ENCODE measurements at regions not wholly inside any gene's neighbourhood (a gene's known extent, or its start where the extent isn't known, plus 50 kb on each side); places are given as distances from the start of the nearest gene placed in this dataset.

DNA sequence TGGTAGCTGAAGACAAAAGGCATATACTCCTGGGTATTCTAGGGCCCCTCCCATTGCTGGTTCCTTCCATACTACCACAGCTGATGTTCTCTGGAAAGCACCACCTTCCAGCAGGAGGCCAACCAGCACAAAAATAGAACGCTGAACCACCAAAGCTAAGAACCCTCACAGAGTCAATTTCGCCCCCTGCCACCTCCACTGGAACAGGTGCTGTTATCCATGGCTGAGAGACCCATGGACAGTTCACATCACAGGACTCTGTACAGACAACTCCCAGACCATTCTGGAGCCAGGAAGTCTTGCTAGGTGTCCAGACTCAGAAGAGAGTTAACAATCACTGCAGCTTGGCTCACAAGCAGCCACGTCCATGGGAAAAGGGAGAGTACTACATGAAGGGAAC is 1851.5 kb upstream of the NUDT12 start:
- Histone ChIP-seq H2AFZ (ENCODE audit: control insufficient read depth, low read length) (no peak overlapping the region), H3K79me2 (ENCODE audit: control insufficient read depth, insufficient read depth, low read length) (no peaks in the 10 kb centered on the region), H3K4me2 (ENCODE audit: control insufficient read depth, extremely low read depth, insufficient read depth, low read depth, low read length) (no peak overlapping the region), H3K4me1 (ENCODE audit: control insufficient read depth, extremely low read depth, insufficient read depth, low read length) (no peaks in the 10 kb centered on the region), H3K4me3 (ENCODE audit: control insufficient read depth in 2 of 3, extremely low read depth in 1 of 3, insufficient read depth in 2 of 3, low read depth in 1 of 3, low read length in 3 of 3) (no peak overlapping the region), H3K9me1 (ENCODE audit: control insufficient read depth, extremely low read depth, insufficient read depth, low read length) (no peaks in the 10 kb centered on the region), H3K27me3 (ENCODE audit: control insufficient read depth, extremely low read depth, insufficient read depth, low read length) (no peaks in the 10 kb centered on the region), H3K27ac (ENCODE audit: control insufficient read depth, insufficient read depth, low read length) (no peak overlapping the region), H4K20me1 (ENCODE audit: control insufficient read depth, extremely low read depth, insufficient read depth, low read length) (no peaks in the 10 kb centered on the region), H3K9ac (ENCODE audit: control insufficient read depth, extremely low read depth, insufficient read depth, low read length) (no peak overlapping the region), H3K36me3 (ENCODE audit: control insufficient read depth in 2 of 2, extremely low read depth in 1 of 2, insufficient read depth in 2 of 2, low read length in 2 of 2) (no peaks in the 10 kb centered on the region), H3K9me3 (ENCODE audit: control insufficient read depth, low read depth, low read length) (no peaks in the 10 kb centered on the region)
- dilution Hi-C loops (cut with MboI; ENCODE audit: extremely low pct_ligation_motif_present, low sequenced_read_pairs) = no loop called here
- no peak for TF ChIP-seq EZH2 (IDR thresholded peaks at IDR 0.05; ENCODE audit: low read length)
- TF ChIP-seq, protein P1, sequence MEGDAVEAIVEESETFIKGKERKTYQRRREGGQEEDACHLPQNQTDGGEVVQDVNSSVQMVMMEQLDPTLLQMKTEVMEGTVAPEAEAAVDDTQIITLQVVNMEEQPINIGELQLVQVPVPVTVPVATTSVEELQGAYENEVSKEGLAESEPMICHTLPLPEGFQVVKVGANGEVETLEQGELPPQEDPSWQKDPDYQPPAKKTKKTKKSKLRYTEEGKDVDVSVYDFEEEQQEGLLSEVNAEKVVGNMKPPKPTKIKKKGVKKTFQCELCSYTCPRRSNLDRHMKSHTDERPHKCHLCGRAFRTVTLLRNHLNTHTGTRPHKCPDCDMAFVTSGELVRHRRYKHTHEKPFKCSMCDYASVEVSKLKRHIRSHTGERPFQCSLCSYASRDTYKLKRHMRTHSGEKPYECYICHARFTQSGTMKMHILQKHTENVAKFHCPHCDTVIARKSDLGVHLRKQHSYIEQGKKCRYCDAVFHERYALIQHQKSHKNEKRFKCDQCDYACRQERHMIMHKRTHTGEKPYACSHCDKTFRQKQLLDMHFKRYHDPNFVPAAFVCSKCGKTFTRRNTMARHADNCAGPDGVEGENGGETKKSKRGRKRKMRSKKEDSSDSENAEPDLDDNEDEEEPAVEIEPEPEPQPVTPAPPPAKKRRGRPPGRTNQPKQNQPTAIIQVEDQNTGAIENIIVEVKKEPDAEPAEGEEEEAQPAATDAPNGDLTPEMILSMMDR (optimal IDR thresholded peaks at IDR 0.05 in 1 of 3, IDR thresholded peaks at IDR 0.05 in 1 of 3, conservative IDR thresholded peaks at IDR 0.05 in 1 of 3; ENCODE audit: extremely low read depth in 1 of 3, insufficient read depth in 2 of 3, low read length in 3 of 3) = no peak
- no peak for DNase-seq (ENCODE audit: low read depth, low spot score)
- no peak for FAIRE-seq

DNA sequence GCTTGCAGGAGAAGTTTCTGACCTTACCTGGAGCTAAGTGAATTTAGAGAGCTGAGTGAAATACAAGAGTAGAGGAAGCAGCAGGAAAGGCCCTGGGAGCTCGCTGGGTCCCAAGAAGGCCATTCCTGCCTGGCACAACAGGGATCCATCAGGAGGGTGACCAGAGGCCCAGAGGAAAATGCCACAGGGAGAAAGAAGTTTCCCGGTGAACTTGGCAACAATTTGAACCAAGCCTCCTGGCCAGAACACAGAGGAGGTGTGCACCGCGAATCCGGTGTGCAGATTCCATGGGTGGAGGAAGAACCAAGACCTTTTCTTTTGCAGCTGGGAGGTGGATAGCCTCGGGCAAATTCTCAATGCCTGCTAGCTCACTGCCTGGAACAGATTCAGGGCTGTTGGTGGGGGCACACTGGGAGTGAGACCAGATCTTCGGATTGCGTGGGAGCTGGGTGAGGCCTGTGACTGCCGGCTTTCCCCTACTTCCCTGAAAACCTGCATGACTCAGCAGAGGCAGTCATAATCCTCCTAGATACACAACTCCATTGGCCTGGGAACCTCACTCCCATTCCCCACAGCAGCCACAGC is 1850.9 kb upstream of the NUDT12 start:
- no peaks in the 10 kb centered on the region for H3K9me3 ChIP-seq (ENCODE audit: control insufficient read depth, low read depth, low read length)
- no peaks in the 10 kb centered on the region for H4K20me1 ChIP-seq (ENCODE audit: control insufficient read depth, extremely low read depth, insufficient read depth, low read length)
- no peaks in the 10 kb centered on the region for H3K36me3 ChIP-seq (ENCODE audit: control insufficient read depth in 2 of 2, extremely low read depth in 1 of 2, insufficient read depth in 2 of 2, low read length in 2 of 2)
- no peaks in the 10 kb centered on the region for H3K4me1 ChIP-seq (ENCODE audit: control insufficient read depth, extremely low read depth, insufficient read depth, low read length)
- DNase-seq (ENCODE audit: low read depth, low spot score) = no peak
- H3K4me3 ChIP-seq (ENCODE audit: control insufficient read depth in 2 of 3, extremely low read depth in 1 of 3, insufficient read depth in 2 of 3, low read depth in 1 of 3, low read length in 3 of 3) = no peak overlapping the region
- no peak for FAIRE-seq
- dilution Hi-C loops (cut with MboI; ENCODE audit: extremely low pct_ligation_motif_present, low sequenced_read_pairs) = no loop called here
- TF ChIP-seq, protein P1 (optimal IDR thresholded peaks at IDR 0.05 in 1 of 3, IDR thresholded peaks at IDR 0.05 in 1 of 3, conservative IDR thresholded peaks at IDR 0.05 in 1 of 3; ENCODE audit: extremely low read depth in 1 of 3, insufficient read depth in 2 of 3, low read length in 3 of 3) = no peak
- no peak for TF ChIP-seq EZH2 (IDR thresholded peaks at IDR 0.05; ENCODE audit: low read length)
- no peaks in the 10 kb centered on the region for H3K79me2 ChIP-seq (ENCODE audit: control insufficient read depth, insufficient read depth, low read length)
- H3K9ac ChIP-seq (ENCODE audit: control insufficient read depth, extremely low read depth, insufficient read depth, low read length) = no peak overlapping the region
- H3K27me3 ChIP-seq (ENCODE audit: control insufficient read depth, extremely low read depth, insufficient read depth, low read length) = no peaks in the 10 kb centered on the region
- no peak overlapping the region for H2AFZ ChIP-seq (ENCODE audit: control insufficient read depth, low read length)
- H3K9me1 ChIP-seq (ENCODE audit: control insufficient read depth, extremely low read depth, insufficient read depth, low read length) = no peaks in the 10 kb centered on the region
- no peak overlapping the region for H3K4me2 ChIP-seq (ENCODE audit: control insufficient read depth, extremely low read depth, insufficient read depth, low read depth, low read length)
- no peak overlapping the region for H3K27ac ChIP-seq (ENCODE audit: control insufficient read depth, insufficient read depth, low read length)
